Effector memory CD8-positive, alpha-beta T cell (primary cell): ENCODE measurements at regions not wholly inside any gene's neighbourhood (a gene's known extent, or its start where the extent isn't known, plus 50 kb on each side); places are given as distances from the start of the nearest gene placed in this dataset.
"Not testable (repeated sequence)": the region's sequence is repeated elsewhere in the genome, so short reads cannot be mapped to it uniquely, and the experiment has no call there.

Experiments
- ATAC-seq: fragments of 150-1000 bp; cut with Tn5 transposase; replicated peaks from 2 replicates; pipeline ENCODE4 v1.10.0; 2021; ENCODE audit warnings: mild to moderate bottlenecking, moderate library complexity
- DNase-seq, 3 experiments: peaks; one replicate each; pipeline ENCODE4 v3.0.0; 2021
- H3K27ac Mint-ChIP-seq, 2 donors: one replicate each; pipeline ENCODE4 v1.8.0; 2022; ENCODE audit warnings: mild to moderate bottlenecking in 2 of 2, mixed read lengths in 2 of 2, moderate library complexity in 2 of 2
- H3K27me3 Mint-ChIP-seq, 2 donors: one replicate each; pipeline ENCODE4 v1.8.0; 2022; ENCODE audit warnings: mixed read lengths in 2 of 2
- H3K36me3 Mint-ChIP-seq: one replicate; pipeline ENCODE4 v1.8.0; 2022; ENCODE audit warnings: mild to moderate bottlenecking, moderate library complexity, mixed read lengths; ENCODE audit not compliant: insufficient read depth
- H3K4me1 Mint-ChIP-seq, 2 donors: one replicate each; pipeline ENCODE4 v1.8.0; 2022; ENCODE audit warnings: low read depth in 2 of 2, mixed read lengths in 2 of 2
- H3K4me3 Mint-ChIP-seq, 2 donors: one replicate each; pipeline ENCODE4 v1.8.0; 2022; ENCODE audit warnings: mild to moderate bottlenecking in 2 of 2, mixed read lengths in 2 of 2, moderate library complexity in 2 of 2
- H3K9me3 Mint-ChIP-seq, 2 donors: one replicate each; pipeline ENCODE4 v1.8.0; 2022; ENCODE audit warnings: mixed read lengths in 2 of 2

DNA sequence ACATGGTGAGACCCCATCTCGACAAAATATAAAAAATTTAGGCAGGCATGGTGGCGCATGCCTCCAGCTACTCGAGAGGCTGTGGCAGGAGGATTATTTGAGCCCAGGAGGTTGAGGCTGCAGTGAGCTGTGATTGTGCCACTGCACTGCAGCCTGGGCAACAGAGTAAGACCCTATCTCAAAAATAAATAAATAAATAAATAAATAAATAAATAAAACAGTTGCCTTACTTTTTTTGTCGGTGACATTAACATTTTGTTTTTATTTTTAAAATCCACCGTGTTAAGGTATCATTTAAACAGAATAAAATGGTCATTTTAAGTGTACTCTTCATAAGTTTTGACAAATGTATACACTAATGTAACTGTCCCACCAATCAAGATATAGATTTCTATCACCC lies 57.0 kb downstream of the RASL11A start:
- Mint-ChIP-seq H3K27me3 (peaks cover 28 to 47% of the 10 kb centered on the region in 2 donors), H3K4me1 (no peaks in the 10 kb centered on the region), H3K4me3 (no peak overlapping the region), H3K36me3 (no peaks in the 10 kb centered on the region), H3K9me3 (no peaks in the 10 kb centered on the region), H3K27ac (no peak overlapping the region)
- DNase-seq (no peak), ATAC-seq (no peak)

DNA sequence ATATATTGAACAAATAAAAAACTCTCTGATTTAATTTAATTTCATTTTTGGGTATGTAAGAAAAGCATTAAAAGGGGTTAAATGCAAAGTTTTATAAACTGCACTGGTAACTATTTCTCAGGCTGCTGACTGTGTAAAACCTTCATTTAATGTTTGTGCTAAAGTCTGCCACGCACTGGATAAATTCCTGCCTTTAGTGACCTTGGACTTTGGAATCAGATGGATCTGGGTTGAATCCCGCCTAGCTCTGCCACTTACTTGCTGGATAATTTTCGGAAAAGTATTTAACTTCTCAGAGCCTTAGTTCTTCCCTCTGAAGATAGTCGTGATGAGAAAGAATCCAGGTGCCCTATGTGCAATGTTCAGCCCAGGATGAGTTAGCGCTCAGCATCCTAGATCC lies 58.6 kb downstream of the RASL11A start:
- H3K4me1 Mint-ChIP-seq: no peaks in the 10 kb centered on the region
- H3K9me3 Mint-ChIP-seq: no peaks in the 10 kb centered on the region
- no peak overlapping the region for H3K27ac Mint-ChIP-seq
- no peak for DNase-seq
- peaks cover 33 to 45% of the 10 kb centered on the region in 2 donors for H3K27me3 Mint-ChIP-seq
- H3K4me3 Mint-ChIP-seq: no peak overlapping the region
- no peak for ATAC-seq
- H3K36me3 Mint-ChIP-seq: no peaks in the 10 kb centered on the region

DNA sequence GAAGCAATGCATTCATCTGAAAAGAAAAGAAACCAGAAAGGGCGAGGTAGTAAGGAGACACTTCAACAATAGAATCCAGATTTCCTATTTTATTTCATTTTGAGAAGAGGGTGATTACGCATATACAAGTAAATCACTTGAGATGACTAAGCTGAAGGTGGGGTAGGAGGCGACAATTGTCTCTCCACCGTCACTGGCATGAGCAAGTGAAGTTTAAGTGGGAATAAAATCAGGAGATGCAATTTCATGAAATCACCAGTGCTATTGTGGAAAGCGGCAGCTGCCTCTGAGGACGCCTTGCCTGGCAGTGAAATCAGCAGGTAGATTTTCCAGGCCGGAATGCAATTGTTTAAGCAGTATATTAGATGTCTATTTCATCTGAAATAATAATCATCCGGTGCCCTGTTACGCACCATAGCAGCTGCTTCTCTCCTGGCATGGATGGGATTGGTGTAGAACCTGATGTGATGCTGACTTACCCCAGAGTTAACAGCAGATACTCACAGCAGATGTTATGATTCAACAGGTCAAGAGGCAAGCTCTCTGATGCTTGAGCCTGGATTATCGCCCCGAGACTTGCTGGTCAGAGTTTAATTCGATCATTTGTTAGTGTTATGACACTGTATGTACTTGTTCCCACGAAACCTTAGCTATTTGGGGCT lies 64.3 kb downstream of the RASL11A start:
- no peaks in the 10 kb centered on the region for H3K4me1 Mint-ChIP-seq
- H3K27me3 Mint-ChIP-seq: peaks cover 21 to 34% of the 10 kb centered on the region in 2 donors
- no peaks in the 10 kb centered on the region for H3K36me3 Mint-ChIP-seq
- H3K9me3 Mint-ChIP-seq: no peaks in the 10 kb centered on the region
- DNase-seq (no peak), ATAC-seq (no peak)
- H3K4me3 Mint-ChIP-seq: no peak overlapping the region
- no peak overlapping the region for H3K27ac Mint-ChIP-seq

DNA sequence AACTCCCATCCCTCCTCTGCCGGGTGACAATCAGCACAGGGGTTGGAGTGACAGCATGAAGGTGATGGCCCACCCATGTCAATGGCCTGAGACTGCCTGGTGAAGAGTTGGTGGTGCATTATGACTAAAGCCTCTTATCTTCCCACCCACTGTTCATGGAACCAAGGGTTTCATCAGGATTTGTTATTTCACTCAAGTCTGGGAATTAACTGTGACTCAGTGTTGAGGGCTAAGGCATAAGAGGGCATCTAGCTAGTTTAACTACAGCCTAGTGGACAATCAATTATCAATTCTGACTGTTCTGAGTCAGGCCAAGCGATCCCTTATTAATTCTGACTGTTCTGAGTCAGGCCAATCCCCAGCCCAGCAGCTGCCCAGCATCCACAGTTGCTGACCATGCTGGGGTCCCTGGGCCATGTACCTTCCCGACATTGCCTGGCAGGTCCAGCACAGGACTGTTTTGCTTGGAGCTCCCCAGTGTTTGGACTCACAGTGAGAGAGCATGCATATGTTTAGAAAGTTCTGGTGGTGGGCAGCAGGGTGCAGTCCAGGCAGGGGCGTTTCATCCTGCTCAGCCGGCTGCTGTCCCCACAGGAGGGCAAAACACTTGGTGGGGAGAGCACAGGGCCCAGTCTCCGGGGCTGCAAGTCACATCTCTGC lies 65.5 kb downstream of the RASL11A start:
- ATAC-seq (no peak), DNase-seq (no peak)
- H3K27me3 Mint-ChIP-seq: peaks cover 27 to 33% of the 10 kb centered on the region in 2 donors
- no peak overlapping the region for H3K4me3 Mint-ChIP-seq
- no peaks in the 10 kb centered on the region for H3K36me3 Mint-ChIP-seq
- no peak overlapping the region for H3K27ac Mint-ChIP-seq
- H3K9me3 Mint-ChIP-seq: no peaks in the 10 kb centered on the region
- H3K4me1 Mint-ChIP-seq: no peaks in the 10 kb centered on the region

DNA sequence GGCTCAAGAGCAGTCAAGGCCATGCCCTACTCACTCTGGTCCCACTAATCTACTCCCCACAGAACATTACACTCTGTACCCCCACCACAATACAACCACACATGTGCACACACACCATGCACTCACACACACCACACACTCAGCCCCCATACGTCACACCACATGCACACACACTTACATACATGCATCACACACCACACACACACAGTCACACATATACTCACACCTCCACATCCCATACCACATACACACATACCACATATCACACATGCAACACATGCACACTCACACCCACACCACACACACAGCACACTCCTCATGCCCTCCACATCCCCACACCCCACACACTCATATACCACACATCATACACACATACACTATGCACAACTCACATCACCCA lies 67.6 kb downstream of the RASL11A start:
- ATAC-seq: no peak

DNA sequence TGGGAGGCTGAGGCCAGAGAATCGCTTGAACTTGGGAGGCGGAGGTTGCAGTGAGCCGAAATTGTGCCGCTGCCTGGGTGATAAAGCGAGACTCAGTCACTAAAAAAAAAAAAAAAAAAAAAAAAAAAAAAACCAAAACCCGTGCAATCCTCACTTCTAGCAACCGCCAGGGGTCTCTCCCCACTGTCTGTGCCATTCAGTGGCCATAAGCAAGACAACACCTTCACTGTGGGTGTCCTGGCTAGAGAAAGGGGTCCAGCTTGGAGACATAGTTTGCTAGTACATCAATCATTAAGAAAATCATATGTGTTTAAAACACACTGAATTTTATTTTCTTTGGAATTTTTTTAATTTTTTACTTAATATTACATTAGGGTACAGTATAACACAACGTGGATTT lies 68.2 kb downstream of the RASL11A start:
- Mint-ChIP-seq H3K9me3 (no peaks in the 10 kb centered on the region), H3K27ac (no peak overlapping the region), H3K4me3 (no peak overlapping the region), H3K4me1 (no peaks in the 10 kb centered on the region), H3K36me3 (no peaks in the 10 kb centered on the region), H3K27me3 (peaks cover 30 to 33% of the 10 kb centered on the region in 2 donors)
- ATAC-seq (no peak), DNase-seq (no peak)

More for the DNA sequence above, 67.6 kb downstream of the RASL11A start:
- Mint-ChIP-seq H3K36me3 (no peaks in the 10 kb centered on the region), H3K27ac (no peak overlapping the region), H3K4me3 (no peak overlapping the region), H3K4me1 (no peaks in the 10 kb centered on the region), H3K9me3 (no peaks in the 10 kb centered on the region), H3K27me3 (peaks cover 24 to 33% of the 10 kb centered on the region in 2 donors)
- DNase-seq: no peak

DNA sequence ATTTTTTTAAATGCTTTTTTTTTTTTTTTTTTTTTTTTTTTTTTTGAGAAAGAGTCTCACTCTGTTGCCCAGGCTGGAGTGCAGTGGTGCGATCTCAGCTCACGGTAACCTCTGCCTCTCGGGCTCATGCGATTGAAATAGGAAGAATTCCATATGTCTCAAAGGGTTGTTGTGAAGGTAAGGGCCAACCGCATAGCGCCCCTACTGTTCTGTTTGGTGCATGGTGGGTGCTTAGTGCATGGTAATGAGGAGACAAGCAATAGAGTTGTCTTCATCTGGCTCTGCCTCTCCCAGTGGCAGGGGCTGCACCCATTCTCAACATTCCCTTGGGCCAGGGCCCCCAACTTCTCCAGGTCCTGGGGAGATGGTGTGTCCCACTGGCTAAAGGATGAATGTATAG lies 68.7 kb downstream of the RASL11A start:
- Mint-ChIP-seq H3K27ac (no peak overlapping the region), H3K4me1 (no peaks in the 10 kb centered on the region), H3K9me3 (no peaks in the 10 kb centered on the region), H3K36me3 (no peaks in the 10 kb centered on the region), H3K27me3 (peaks cover 33 to 34% of the 10 kb centered on the region in 2 donors), H3K4me3 (no peak overlapping the region)
- no peak for DNase-seq
- ATAC-seq: peak; percentile 40

DNA sequence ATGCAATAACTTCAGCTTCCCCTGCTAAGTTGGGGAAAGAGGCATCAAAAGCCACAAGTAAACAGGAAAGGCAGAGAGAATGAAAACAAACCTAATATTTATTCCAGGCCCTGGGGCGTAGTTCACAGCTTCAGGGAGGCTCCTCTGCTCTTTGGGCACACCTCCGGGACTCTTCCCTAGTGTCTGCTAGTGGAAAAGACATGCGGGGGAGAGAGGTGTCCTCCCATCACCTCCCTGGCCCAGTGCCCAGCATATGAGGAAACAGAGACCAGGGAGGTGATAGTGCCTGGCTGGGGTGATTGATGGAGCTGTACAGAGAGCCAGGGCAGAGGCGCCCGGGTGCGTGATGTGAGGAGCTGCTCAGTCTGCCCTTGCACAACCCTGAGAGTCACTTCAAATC lies 71.0 kb downstream of the RASL11A start:
- peaks cover 40 to 56% of the 10 kb centered on the region in 2 donors for H3K27me3 Mint-ChIP-seq
- ATAC-seq (no peak), DNase-seq (no peak)
- H3K27ac Mint-ChIP-seq: no peak overlapping the region
- H3K36me3 Mint-ChIP-seq: no peaks in the 10 kb centered on the region
- H3K4me3 Mint-ChIP-seq: no peak overlapping the region
- no peaks in the 10 kb centered on the region for H3K9me3 Mint-ChIP-seq
- no peaks in the 10 kb centered on the region for H3K4me1 Mint-ChIP-seq

DNA sequence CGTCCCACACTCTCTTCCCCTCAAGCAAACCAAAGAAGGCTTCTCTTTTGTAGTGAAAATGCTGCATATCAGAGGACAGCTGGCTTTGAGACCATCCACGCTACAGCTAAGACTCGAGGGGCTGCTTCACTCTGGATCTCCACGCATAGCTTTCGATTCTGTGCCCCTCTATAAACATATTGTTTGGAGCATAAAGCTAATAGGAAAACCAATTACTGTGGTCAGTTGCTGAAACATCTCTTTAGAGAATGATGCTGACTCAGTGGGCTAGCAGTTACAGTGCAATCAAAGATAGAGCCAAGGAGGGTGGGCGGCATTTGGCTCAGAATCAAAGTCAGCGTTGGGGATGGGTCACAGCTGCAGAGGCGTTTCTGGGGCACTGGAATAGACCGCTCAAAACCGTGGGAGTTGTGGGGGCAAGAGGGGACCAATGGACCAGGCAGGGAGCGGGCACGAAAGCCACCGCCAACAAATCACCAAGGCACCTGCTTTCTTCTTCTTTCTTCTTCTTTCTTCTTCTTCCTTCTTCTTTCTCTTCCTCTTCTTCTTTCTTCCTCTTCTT lies 76.7 kb downstream of the RASL11A start:
- no peaks in the 10 kb centered on the region for H3K9me3 Mint-ChIP-seq
- no peaks in the 10 kb centered on the region for H3K36me3 Mint-ChIP-seq
- ATAC-seq (no peak), DNase-seq (no peak)
- H3K27me3 Mint-ChIP-seq: peaks cover 18 to 76% of the 10 kb centered on the region in 2 donors
- H3K4me3 Mint-ChIP-seq: no peak overlapping the region
- no peaks in the 10 kb centered on the region for H3K4me1 Mint-ChIP-seq
- peak overlapping the region in 1 of 2 donors; percentile 62 for H3K27ac Mint-ChIP-seq

DNA sequence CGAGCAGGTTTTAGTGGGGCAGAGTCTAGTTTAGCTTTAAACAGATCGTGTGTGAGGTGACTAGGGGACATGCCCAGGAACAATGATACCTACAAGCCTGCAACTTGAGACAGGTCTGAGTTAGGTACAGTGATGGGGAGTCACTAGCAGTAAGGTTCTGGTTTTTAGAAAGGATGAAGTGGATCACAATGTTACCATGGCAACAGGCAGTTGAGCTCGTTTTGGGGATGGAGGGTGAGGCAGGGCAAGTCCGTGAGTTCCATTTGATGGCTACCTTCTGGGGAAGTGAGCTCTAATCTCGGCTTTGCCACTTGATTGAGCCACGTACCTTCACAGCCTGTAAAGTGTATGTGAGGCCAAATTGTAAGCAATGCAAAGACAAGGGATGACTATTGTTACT lies 76.0 kb upstream of the GTF3A start:
- Mint-ChIP-seq H3K36me3 (no peaks in the 10 kb centered on the region), H3K4me3 (no peak overlapping the region), H3K27ac (no peak overlapping the region), H3K27me3 (peaks cover 12 to 67% of the 10 kb centered on the region in 2 donors), H3K4me1 (peaks cover 7 to 9% of the 10 kb centered on the region in 2 donors), H3K9me3 (no peaks in the 10 kb centered on the region)
- DNase-seq: no peak
- ATAC-seq: no peak

DNA sequence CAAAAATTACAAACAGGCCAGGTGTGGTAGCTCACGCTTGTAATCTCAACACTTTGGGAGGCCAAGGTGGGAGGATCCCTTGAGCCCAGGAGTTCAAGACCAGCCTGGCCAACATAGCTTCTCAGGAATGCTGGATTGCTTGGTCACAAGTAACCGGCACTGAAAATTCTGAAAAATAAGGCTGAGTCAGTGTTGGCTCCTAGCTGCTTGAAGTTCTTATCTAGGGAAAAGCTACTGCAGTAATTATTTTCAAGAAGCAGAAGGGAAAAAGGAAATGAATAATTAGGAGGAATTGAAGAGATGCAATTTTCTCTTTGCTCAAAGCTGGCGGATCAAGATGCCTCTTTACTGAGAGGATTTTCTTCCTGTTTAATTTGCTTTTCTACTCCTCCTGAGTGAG lies 75.0 kb upstream of the GTF3A start:
- Mint-ChIP-seq H3K4me1 (peaks cover 8 to 12% of the 10 kb centered on the region in 2 donors), H3K27me3 (peaks cover 12 to 58% of the 10 kb centered on the region in 2 donors), H3K36me3 (no peaks in the 10 kb centered on the region), H3K4me3 (no peak overlapping the region), H3K9me3 (no peaks in the 10 kb centered on the region), H3K27ac (no peak overlapping the region)
- ATAC-seq: no peak
- DNase-seq: no peak

DNA sequence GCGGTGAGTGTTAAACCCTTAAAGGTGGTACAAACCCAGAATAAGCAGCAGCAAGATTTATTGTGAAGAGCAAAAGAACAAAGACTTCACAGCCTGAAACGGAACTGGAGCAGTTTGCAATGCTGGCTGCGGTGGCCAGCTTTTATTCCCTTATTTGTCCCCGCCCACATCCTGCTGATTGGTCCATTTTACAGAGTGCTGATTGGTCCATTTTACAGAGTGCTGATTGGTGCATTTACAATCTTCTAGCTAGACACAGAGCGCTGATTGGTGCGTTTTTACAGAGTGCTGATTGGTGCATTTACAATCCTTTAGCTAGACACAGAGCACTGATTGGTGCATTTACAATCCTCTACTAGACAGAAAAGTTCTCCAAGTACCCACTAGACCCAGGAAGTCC lies 73.6 kb upstream of the GTF3A start:
- peaks cover 8 to 12% of the 10 kb centered on the region in 2 donors for H3K4me1 Mint-ChIP-seq
- not testable (repeated sequence) for H3K36me3 Mint-ChIP-seq, DNase-seq, H3K4me3 Mint-ChIP-seq, H3K9me3 Mint-ChIP-seq, ATAC-seq, H3K27ac Mint-ChIP-seq
- peaks cover 10 to 48% of the 10 kb centered on the region in 2 donors for H3K27me3 Mint-ChIP-seq

DNA sequence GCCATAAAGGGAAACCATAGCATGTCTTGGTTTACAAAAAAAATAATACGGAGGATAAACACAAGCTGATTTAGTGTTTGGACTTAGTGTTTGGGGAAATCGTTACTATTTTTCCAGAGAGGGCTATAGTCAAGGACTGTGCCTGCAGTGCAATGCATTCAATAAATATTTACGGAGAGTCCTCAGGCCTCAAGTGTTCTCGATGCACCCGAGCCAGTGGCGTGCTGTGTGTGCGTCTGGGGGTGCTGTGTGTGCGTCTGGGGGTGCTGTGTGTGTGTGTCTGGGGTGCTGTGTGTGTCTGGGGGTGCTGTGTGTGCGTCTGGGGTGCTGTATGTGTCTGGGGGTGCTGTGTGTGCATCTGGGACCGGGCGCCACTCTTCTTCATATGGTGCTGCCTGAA lies 71.7 kb upstream of the GTF3A start:
- peaks cover 8 to 12% of the 10 kb centered on the region in 2 donors for H3K4me1 Mint-ChIP-seq
- H3K36me3 Mint-ChIP-seq: no peaks in the 10 kb centered on the region
- peaks cover 14 to 50% of the 10 kb centered on the region in 2 donors for H3K27me3 Mint-ChIP-seq
- H3K4me3 Mint-ChIP-seq: peak overlapping the region; percentile 53 to 56
- H3K9me3 Mint-ChIP-seq: no peaks in the 10 kb centered on the region
- ATAC-seq: no peak
- peak overlapping the region; percentile 29 to 61 for H3K27ac Mint-ChIP-seq
- DNase-seq: no peak

DNA sequence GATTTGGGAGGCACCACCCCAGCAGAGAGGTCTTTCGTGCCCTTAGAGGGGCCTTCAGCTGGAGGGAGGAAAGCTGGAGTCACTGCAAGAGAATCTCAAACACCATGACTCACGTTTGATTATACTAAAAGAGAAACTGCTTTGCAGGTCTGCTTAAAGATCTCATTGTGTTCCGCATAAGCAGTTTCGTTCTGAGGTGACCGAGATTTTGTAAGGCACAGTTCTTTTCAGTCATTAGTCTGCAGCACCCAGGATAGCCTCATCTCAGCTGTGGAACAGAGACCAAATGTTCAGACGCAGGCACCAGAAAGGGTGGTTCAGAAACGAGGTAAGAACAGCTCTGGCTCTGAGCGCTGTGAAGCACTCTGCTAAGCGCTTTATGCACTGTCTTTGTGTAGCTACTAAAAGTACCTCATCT lies 71.2 kb upstream of the GTF3A start:
- peak overlapping the region; percentile 53 to 56 for H3K4me3 Mint-ChIP-seq
- H3K4me1 Mint-ChIP-seq: peaks cover 8 to 12% of the 10 kb centered on the region in 2 donors
- no peak for DNase-seq
- ATAC-seq: peak; percentile 26
- H3K27me3 Mint-ChIP-seq: peaks cover 17 to 50% of the 10 kb centered on the region in 2 donors
- peak overlapping the region; percentile 29 to 61 for H3K27ac Mint-ChIP-seq
- no peaks in the 10 kb centered on the region for H3K36me3 Mint-ChIP-seq
- H3K9me3 Mint-ChIP-seq: no peaks in the 10 kb centered on the region
